Smooth muscle cell (in vitro differentiated cells): ENCODE measurements at regions not wholly inside any gene's neighbourhood (a gene's known extent, or its start where the extent isn't known, plus 50 kb on each side); places are given as distances from the start of the nearest gene placed in this dataset.

Experiments used
- DNase-seq: peaks from one replicate; lab custom pipeline; 2025; ENCODE audit not compliant: unreplicated experiment; lab: John Stamatoyannopoulos, UW
- H2AFZ ChIP-seq: fragments of 200-600 bp; sonication (generic); 2 replicates; pipeline ENCODE4 v1.6.0; 2016; ENCODE audit warnings: antibody characterized with exemption, low read depth, mild to moderate bottlenecking
- H3F3A ChIP-seq: fragments of 200-600 bp; sonication (generic); 2 replicates; pipeline ENCODE4 v1.6.0; 2017; ENCODE audit warnings: antibody characterized with exemption, low read depth
- H3K27ac ChIP-seq: fragments of 200-600 bp; sonication (generic); 2 replicates; pipeline ENCODE4 v1.5.1; 2016; ENCODE audit warnings: low read depth, mild to moderate bottlenecking
- H3K27me3 ChIP-seq: fragments of 200-600 bp; sonication (generic); 2 replicates; pipeline ENCODE4 v1.6.1; 2016; ENCODE audit warnings: low read depth, mild to moderate bottlenecking
- H3K36me3 ChIP-seq: fragments of 200-600 bp; sonication (generic); 2 replicates; pipeline ENCODE4 v1.5.1; 2016; ENCODE audit warnings: low read depth
- H3K4me1 ChIP-seq: fragments of 200-600 bp; sonication (generic); 2 replicates; pipeline ENCODE4 v1.5.1; 2016; ENCODE audit warnings: low read depth
- H3K4me2 ChIP-seq: fragments of 200-600 bp; sonication (generic); 2 replicates; pipeline ENCODE4 v1.6.0; 2016; ENCODE audit warnings: mild to moderate bottlenecking
- H3K4me3 ChIP-seq: fragments of 200-600 bp; sonication (generic); 2 replicates; pipeline ENCODE4 v1.5.1; 2016; ENCODE audit warnings: mild to moderate bottlenecking
- H3K79me2 ChIP-seq: fragments of 200-600 bp; sonication (generic); 2 replicates; pipeline ENCODE4 v1.6.0; 2016; ENCODE audit warnings: low read depth, mild to moderate bottlenecking
- H3K9ac ChIP-seq: fragments of 200-600 bp; sonication (generic); 2 replicates; pipeline ENCODE4 v1.6.0; 2016; ENCODE audit warnings: low read depth
- H3K9me3 ChIP-seq: fragments of 200-600 bp; sonication (generic); replicated peaks from 2 replicates; pipeline ENCODE4 v1.5.1; 2016; ENCODE audit warnings: low read depth
- H4K20me1 ChIP-seq: fragments of 200-600 bp; sonication (generic); 2 replicates; pipeline ENCODE4 v1.6.0; 2016; ENCODE audit warnings: low read depth
- CTCF ChIP-seq: fragments of 200-600 bp; sonication (generic); IDR thresholded peaks from 2 replicates; pipeline ENCODE4 v1.5.1; 2017; ENCODE audit warnings: borderline replicate concordance, mild to moderate bottlenecking, antibody characterized with exemption; ENCODE audit not compliant: insufficient read depth, poor library complexity, severe bottlenecking
- WGBS: methylation state at CpG from one replicate; pipeline ENCODE4 v1.1.7; 2016; ENCODE audit warnings: low lambda C conversion rate; 5-methylcytosine and 5-hydroxymethylcytosine counted together

GRCh38 chr5:130801963-130802362 is 363.1 kb downstream of the HINT1 start:
- Histone ChIP-seq H3K79me2 (no peaks in the 10 kb centered on the region), H3K9me3 (peaks cover 5% of the 10 kb centered on the region), H3F3A (no peaks in the 10 kb centered on the region), H3K27me3 (no peaks in the 10 kb centered on the region), H3K4me2 (no peak overlapping the region), H3K4me3 (no peak overlapping the region), H3K4me1 (no peaks in the 10 kb centered on the region), H3K36me3 (no peaks in the 10 kb centered on the region), H4K20me1 (no peaks in the 10 kb centered on the region), H3K27ac (no peak overlapping the region), H2AFZ (no peak overlapping the region), H3K9ac (no peak overlapping the region)
- no peak for DNase-seq
- WGBS, result 94% methylated on average over 2 of the region's 2 CpGs
- TF ChIP-seq CTCF, result no peak

GRCh38 chr5:130799015-130799414 is 366.0 kb downstream of the HINT1 start:
- no peak overlapping the region for H2AFZ ChIP-seq
- TF ChIP-seq CTCF, result no peak
- H3K4me3 ChIP-seq, result no peak overlapping the region
- H3K4me1 ChIP-seq, result no peaks in the 10 kb centered on the region
- H4K20me1 ChIP-seq, result no peaks in the 10 kb centered on the region
- H3K27me3 ChIP-seq, result no peaks in the 10 kb centered on the region
- no peak overlapping the region for H3K27ac ChIP-seq
- no peak overlapping the region for H3K9ac ChIP-seq
- no peaks in the 10 kb centered on the region for H3F3A ChIP-seq
- no peaks in the 10 kb centered on the region for H3K36me3 ChIP-seq
- no peak for DNase-seq
- H3K4me2 ChIP-seq, result no peak overlapping the region
- H3K79me2 ChIP-seq, result no peaks in the 10 kb centered on the region
- peaks cover 5% of the 10 kb centered on the region for H3K9me3 ChIP-seq

- no peak overlapping the region for H3K4me3 ChIP-seq
- H3K4me1 ChIP-seq, result no peaks in the 10 kb centered on the region
- 91% methylated on average over 3 of the region's 3 CpGs for WGBS
- H3K4me2 ChIP-seq, result no peak overlapping the region
- no peak for TF ChIP-seq CTCF
- no peaks in the 10 kb centered on the region for H3K36me3 ChIP-seq
- H3F3A ChIP-seq, result no peaks in the 10 kb centered on the region
- no peak overlapping the region for H2AFZ ChIP-seq
- no peak overlapping the region for H3K27ac ChIP-seq
- no peaks in the 10 kb centered on the region for H4K20me1 ChIP-seq
- H3K9me3 ChIP-seq, result peaks cover 5% of the 10 kb centered on the region
- no peak overlapping the region for H3K9ac ChIP-seq
- H3K27me3 ChIP-seq, result no peaks in the 10 kb centered on the region
- no peak for DNase-seq
- H3K79me2 ChIP-seq, result no peaks in the 10 kb centered on the region
These were observed 367.8 kb downstream of the HINT1 start for GRCh38 chr5:130797303-130797702.

- no peak for TF ChIP-seq CTCF
- Histone ChIP-seq H3K9me3 (peaks cover 5% of the 10 kb centered on the region), H3K27ac (no peak overlapping the region), H3K4me3 (no peak overlapping the region), H3K9ac (no peak overlapping the region), H3K36me3 (no peaks in the 10 kb centered on the region), H2AFZ (no peak overlapping the region), H3K79me2 (no peaks in the 10 kb centered on the region), H3K27me3 (no peaks in the 10 kb centered on the region), H3K4me2 (no peak overlapping the region), H3K4me1 (no peaks in the 10 kb centered on the region), H3F3A (no peaks in the 10 kb centered on the region), H4K20me1 (no peaks in the 10 kb centered on the region)
- 77% methylated on average over 2 of the region's 2 CpGs for WGBS
- no peak for DNase-seq
These were observed 368.2 kb downstream of the HINT1 start for GRCh38 chr5:130796902-130797301.
